ENCODE measurements at regions not wholly inside any gene's neighbourhood (a gene's known extent, or its start where the extent isn't known, plus 50 kb on each side); places are given as distances from the start of the nearest gene placed in this dataset.
A peak's percentile ranks its signal among the peaks of the same experiment; 100 is the strongest.
"Not testable (repeated sequence)": the region's sequence is repeated elsewhere in the genome, so short reads cannot be mapped to it uniquely, and the experiment has no call there.

GRCh38 chr5:176134529-176135223, 103.5 kb upstream of the SIMC1 start:
- POLR2A ChIA-PET, result no interaction called here
- Histone ChIP-seq H3K4me2 (no peak overlapping the region), H3K9me3 (no peaks in the 10 kb centered on the region), H3K4me1 (no peaks in the 10 kb centered on the region), H3K27ac (no peak overlapping the region), H3K4me3 (no peak overlapping the region)
- CTCF ChIA-PET, result interaction anchor here (1.2 kb wide), 1 partner anchor 24 kb away, joined by 3 read pairs; no protein-coding TSS in a partner anchor
- ATAC-seq (peak; percentile 48 to 68; a peak in 5 of 6 replicates), FAIRE-seq (no peak), DNase-seq (ENCODE audit: low read depth in 1 of 2, low spot score in 1 of 2) (no peak)
- 54% methylated on average over 16 of the region's 17 CpGs for WGBS (ENCODE audit: missing lambda C conversion rate)
- TF ChIP-seq PHF8 (IDR thresholded peaks at IDR 0.05; ENCODE audit: borderline replicate concordance, low read depth) (no peak), HOXB13 (CRISPR knock-in tag; IDR thresholded peaks at IDR 0.05; ENCODE audit: low read depth) (no peak), BHLHE40 (IDR thresholded peaks at IDR 0.05; ENCODE audit: low read depth, low read length) (no peak), TFCP2L1 (CRISPR knock-in tag; IDR thresholded peaks at IDR 0.05) (no peak), POLR2A (IDR thresholded peaks at IDR 0.05; ENCODE audit: low read length) (no peak), SREBF2 (IDR thresholded peaks at IDR 0.05) (no peak), RARB (CRISPR knock-in tag; IDR thresholded peaks at IDR 0.05) (no peak), SMC3 (IDR thresholded peaks at IDR 0.05) (no peak), ZSCAN20 (CRISPR knock-in tag; IDR thresholded peaks at IDR 0.05) (no peak), RAD21 (conservative IDR thresholded peaks at IDR 0.05 in 1 of 2, IDR thresholded peaks at IDR 0.05 in 1 of 2) (no peak), KDM5A (IDR thresholded peaks at IDR 0.05) (no peak), MAZ (IDR thresholded peaks at IDR 0.05; ENCODE audit: borderline replicate concordance, low read depth, low read length) (no peak), RFX5 (IDR thresholded peaks at IDR 0.05) (no peak), REST (IDR thresholded peaks at IDR 0.05) (no peak), RCOR1 (IDR thresholded peaks at IDR 0.05; ENCODE audit: low read depth, low read length) (no peak), HOXA7 (CRISPR knock-in tag; IDR thresholded peaks at IDR 0.05) (no peak), ESRRA (IDR thresholded peaks at IDR 0.05; ENCODE audit: borderline replicate concordance, low read length) (no peak)

GRCh38 chr5:176140138-176140537, 98.1 kb upstream of the SIMC1 start:
- POLR2A ChIA-PET; H3K4me1 ChIP-seq; H3K4me3 ChIP-seq; CTCF ChIA-PET; H3K9me3 ChIP-seq; H3K27ac ChIP-seq; H3K4me2 ChIP-seq; ATAC-seq; DNase-seq (ENCODE audit: low read depth in 1 of 2, low spot score in 1 of 2): not testable (repeated sequence)
- 37% methylated on average over 1 of the region's 1 CpG for WGBS (ENCODE audit: missing lambda C conversion rate)
- FAIRE-seq, result peak; percentile 61

- WGBS (ENCODE audit: missing lambda C conversion rate), result 5% methylated on average over 2 of the region's 2 CpGs
- POLR2A ChIA-PET, result no interaction called here
These were observed 93.7 kb upstream of the SIMC1 start for GRCh38 chr5:176144508-176144907.

GRCh38 chr5:176149948-176150347, 88.3 kb upstream of the SIMC1 start:
- ATAC-seq; H3K4me2 ChIP-seq; FAIRE-seq; POLR2A ChIA-PET; H3K9me3 ChIP-seq; H3K27ac ChIP-seq; H3K4me3 ChIP-seq; DNase-seq (ENCODE audit: low read depth in 1 of 2, low spot score in 1 of 2); H3K4me1 ChIP-seq: not testable (repeated sequence)
- WGBS (ENCODE audit: missing lambda C conversion rate), result 57% methylated on average over 3 of the region's 3 CpGs
- CTCF ChIA-PET, result interaction anchor here (1.2 kb wide), 1 partner anchor 12 kb away, joined by 4 read pairs; no protein-coding TSS in a partner anchor

More at GRCh38 chr5:176144508-176144907, 93.7 kb upstream of the SIMC1 start:
- Histone ChIP-seq H3K27ac (no peak overlapping the region), H3K4me2 (no peak overlapping the region), H3K4me1 (no peaks in the 10 kb centered on the region), H3K4me3 (no peak overlapping the region), H3K9me3 (no peaks in the 10 kb centered on the region; the same call in 2 of the 3 replicates)
- ATAC-seq (no peak), DNase-seq (ENCODE audit: low read depth in 1 of 2, low spot score in 1 of 2) (no peak), FAIRE-seq (no peak)
- TF ChIP-seq RFX5 (IDR thresholded peaks at IDR 0.05), result no peak
- no peak for TF ChIP-seq POLR2A (IDR thresholded peaks at IDR 0.05; ENCODE audit: low read length)
- no peak for TF ChIP-seq PBX3 (IDR thresholded peaks at IDR 0.05)
- no peak for TF ChIP-seq FOXS1 (CRISPR knock-in tag; IDR thresholded peaks at IDR 0.05)
- no peak for TF ChIP-seq HOXB5 (CRISPR knock-in tag; IDR thresholded peaks at IDR 0.05)
- TF ChIP-seq HES2 (IDR thresholded peaks at IDR 0.05), result no peak
- TF ChIP-seq SREBF2 (IDR thresholded peaks at IDR 0.05), result no peak
- TF ChIP-seq EHMT2 (IDR thresholded peaks at IDR 0.05; ENCODE audit: low read depth), result no peak
- TF ChIP-seq USF2 (IDR thresholded peaks at IDR 0.05), result no peak
- no peak for TF ChIP-seq ZNF302 (CRISPR knock-in tag; IDR thresholded peaks at IDR 0.05)
- no peak for TF ChIP-seq HOXA7 (CRISPR knock-in tag; IDR thresholded peaks at IDR 0.05)
- TF ChIP-seq KDM1A (IDR thresholded peaks at IDR 0.05; ENCODE audit: low read depth), result no peak
- CTCF ChIA-PET, result no interaction called here
